ENCODE measurements at regions not wholly inside any gene's neighbourhood (a gene's known extent, or its start where the extent isn't known, plus 50 kb on each side); places are given as distances from the start of the nearest gene placed in this dataset.

DNA sequence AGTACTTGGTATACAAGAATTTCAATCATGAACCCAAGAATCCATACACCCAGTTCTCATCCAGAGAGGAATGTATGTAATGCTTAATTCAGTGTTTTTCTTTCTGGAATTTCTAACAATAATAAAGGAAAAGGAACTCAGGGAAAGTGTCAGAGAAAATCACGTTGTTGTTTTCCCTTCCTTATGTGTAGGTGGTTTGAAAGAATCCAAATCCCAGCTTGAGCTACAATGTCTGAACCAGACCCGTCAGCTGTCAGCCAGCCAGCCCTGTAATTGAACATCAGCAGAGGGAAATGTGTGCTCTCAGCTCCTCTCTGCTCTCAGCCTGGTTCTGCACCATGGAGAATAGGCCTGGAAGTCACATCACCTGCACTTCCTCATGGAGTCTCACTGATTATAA, 126.5 kb downstream of the TMEM30B start:
- TF ChIP-seq POLR2AphosphoS5 (IDR thresholded peaks at IDR 0.05) (no peak), POLR2A (IDR thresholded peaks at IDR 0.05) (no peak)
- TF ChIP-seq, protein P1, sequence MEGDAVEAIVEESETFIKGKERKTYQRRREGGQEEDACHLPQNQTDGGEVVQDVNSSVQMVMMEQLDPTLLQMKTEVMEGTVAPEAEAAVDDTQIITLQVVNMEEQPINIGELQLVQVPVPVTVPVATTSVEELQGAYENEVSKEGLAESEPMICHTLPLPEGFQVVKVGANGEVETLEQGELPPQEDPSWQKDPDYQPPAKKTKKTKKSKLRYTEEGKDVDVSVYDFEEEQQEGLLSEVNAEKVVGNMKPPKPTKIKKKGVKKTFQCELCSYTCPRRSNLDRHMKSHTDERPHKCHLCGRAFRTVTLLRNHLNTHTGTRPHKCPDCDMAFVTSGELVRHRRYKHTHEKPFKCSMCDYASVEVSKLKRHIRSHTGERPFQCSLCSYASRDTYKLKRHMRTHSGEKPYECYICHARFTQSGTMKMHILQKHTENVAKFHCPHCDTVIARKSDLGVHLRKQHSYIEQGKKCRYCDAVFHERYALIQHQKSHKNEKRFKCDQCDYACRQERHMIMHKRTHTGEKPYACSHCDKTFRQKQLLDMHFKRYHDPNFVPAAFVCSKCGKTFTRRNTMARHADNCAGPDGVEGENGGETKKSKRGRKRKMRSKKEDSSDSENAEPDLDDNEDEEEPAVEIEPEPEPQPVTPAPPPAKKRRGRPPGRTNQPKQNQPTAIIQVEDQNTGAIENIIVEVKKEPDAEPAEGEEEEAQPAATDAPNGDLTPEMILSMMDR (IDR thresholded peaks at IDR 0.05), result no peak

Data from upper lobe of left lung (tissue), 4 donors.